GM18499 (cell line): ENCODE measurements at regions not wholly inside any gene's neighbourhood (a gene's known extent, or its start where the extent isn't known, plus 50 kb on each side); places are given as distances from the start of the nearest gene placed in this dataset.

Experiments used
- ATAC-seq: cut with Tn5 transposase; IDR thresholded peaks from one replicate; pipeline ENCODE4 v1.9.1; 2021; ENCODE audit warnings: moderate number of reproducible peaks; ENCODE audit not compliant: insufficient read depth, unreplicated experiment

DNA sequence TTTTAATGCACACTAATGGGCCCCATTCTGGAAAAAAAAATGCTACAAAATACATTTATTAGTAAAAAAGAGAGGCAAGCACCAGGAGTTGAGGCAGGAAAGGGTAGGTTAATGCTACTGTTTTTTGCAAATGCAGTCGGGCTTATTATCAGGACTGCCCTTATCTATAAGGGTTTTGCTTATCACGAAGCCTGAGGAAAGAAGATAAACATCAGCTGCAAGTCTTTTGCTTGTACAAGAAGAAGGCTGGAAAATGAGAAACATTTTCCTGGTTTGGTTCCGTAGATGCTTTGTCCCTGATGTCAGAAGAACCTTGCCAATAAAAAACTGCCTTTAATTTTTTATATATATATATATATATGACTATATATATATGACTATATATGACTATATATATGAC lies 189.3 kb upstream of the VGLL2 start:
- ATAC-seq: no peak

DNA sequence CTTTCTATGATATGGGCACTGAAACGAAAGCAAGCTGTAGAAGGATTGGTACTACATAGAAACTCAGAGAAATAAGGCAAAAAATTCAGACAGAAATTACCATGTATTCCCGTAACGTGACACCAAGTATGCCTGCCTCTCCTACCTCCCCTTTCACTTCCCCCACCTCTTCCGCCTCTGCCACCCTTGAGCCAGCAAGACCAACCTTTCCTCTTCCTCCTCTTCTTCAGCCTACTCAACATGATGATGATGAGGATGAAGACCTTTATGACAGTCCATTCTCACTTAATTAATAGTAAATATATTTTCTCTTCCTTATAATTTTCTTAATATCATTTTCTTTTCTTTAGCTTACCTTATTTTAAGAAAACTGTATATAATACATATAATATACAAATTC lies 188.1 kb upstream of the VGLL2 start:
- no peak for ATAC-seq

DNA sequence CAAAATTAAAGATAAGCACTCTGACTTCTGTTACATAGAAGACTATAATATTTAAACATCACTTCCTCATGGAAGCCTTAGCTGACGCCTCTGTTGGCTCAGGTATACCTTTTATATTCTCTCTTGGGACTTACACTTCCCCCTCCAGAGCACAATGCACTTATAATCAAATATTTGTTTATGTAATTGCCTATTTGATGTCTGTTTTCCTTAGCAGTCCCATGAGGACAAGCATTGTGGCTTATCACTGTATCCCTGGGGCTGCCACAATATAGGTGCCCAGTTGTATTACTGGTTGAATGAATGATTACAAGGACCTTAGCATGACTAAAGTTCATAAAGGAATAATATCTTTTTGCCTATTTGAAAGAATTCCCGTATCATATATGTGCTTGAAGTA lies 186.7 kb upstream of the VGLL2 start:
- ATAC-seq: no peak

DNA sequence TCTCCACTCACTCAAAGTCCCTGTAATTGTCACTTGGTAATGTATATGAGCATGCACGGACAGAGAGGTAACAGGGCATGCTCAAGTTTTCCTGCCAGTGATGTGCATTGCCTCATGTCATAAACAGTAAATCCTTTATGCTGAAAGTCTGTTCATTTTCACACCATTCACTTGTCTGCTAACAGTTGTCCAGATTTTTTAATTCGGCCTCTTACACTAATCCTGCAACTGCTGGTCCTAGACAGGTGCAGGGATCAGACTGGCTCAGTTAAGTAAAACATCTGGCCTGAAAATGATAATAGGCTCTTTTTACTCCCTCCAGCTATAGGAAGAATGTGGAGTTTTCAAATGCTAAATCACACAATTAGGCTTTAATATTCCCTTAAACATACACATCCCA lies 185.4 kb upstream of the VGLL2 start:
- ATAC-seq: no peak

DNA sequence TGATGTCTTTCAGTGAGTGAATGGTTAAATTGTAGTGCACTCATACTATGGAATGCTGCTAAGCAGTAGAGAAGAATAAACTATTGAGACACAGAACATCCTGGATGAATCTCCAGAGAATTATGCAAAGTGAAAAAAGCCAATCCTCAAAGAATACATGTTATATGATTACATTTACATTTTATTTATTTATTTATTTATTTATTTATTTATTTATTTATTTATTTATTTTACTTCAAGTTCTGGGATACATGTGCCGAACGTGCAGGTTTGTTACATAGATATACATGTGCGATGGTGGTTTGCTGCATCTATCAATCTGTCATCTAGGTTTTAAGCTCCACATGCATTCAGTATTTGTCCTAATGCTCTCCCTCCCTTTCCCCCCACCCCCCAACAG lies 175.8 kb upstream of the VGLL2 start:
- no peak for ATAC-seq

DNA sequence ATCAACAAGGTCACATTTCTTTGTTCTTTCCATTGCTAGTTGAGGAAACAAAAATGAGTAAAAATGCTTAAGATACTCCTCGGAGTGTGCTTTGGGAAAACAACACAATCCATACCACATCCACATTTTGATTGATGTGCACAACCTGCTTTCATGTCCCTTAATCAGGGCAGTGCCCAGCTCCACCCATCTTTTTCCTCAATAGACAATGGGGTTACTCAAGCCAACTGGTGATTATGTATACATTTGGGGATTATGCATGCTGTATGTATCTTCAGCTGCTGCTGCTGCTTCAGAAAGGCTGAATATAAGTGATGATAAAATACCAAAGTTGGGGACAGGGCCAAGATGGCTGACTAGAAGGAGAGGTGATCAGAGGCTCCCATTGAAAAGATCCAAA lies 155.2 kb upstream of the VGLL2 start:
- ATAC-seq: no peak

DNA sequence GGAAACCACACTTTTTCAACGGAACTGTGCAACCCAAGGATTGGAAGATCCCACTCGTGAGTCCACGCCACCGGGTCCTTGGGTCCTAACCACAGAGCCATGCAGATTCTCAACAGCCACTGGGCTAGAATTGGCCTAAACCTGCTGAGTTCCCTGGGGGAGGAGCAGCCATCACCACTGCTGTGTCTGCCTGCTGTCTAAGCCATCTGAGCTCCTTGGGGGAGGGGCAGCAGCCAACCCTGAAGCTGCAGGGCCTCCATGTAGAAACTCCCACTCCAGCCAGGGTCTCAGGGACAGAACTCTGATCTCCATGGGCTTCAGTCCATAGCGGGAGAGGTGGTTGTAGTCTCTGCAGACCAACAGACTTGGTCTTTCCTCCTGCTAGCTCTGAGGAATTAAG lies 154.6 kb upstream of the VGLL2 start:
- no peak for ATAC-seq

DNA sequence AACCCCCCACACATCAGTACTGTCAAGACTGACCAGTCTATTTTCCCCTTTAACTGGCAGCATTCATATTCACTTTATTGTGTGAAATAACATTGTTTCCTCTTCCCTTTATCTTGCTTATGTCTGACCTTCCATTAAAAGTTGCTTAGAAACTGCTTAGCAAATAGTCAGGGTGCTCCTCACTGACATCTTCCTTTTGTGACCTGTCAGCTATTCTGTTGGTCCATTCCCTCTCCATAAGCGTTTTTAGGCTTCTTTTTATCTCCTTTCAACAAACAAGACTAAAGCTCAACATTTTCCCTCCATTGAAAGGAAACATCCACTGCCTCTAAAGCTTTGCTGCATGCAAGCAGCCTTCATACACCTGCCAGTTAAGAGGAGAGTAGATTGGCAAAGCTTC lies 147.7 kb upstream of the VGLL2 start:
- ATAC-seq: no peak

DNA sequence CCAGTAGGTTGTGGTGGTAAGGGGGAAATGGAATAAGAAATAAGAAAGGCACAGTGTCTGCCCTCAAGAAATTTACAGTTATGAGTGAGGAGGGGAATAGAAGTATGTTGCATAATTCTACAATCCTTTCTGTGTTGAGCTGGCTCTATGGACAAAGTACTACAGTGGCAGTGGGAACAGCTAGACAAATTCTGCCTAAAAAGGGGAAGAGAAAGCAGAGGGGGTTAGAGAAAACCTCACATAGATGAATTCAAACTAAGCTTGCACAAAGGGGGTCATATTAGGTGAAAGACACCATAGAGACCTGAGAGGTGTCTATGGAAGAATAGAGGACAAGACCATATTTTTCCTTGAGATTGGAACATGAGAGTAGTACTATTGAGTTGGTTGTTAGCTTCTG lies 146.9 kb upstream of the VGLL2 start:
- no peak for ATAC-seq

DNA sequence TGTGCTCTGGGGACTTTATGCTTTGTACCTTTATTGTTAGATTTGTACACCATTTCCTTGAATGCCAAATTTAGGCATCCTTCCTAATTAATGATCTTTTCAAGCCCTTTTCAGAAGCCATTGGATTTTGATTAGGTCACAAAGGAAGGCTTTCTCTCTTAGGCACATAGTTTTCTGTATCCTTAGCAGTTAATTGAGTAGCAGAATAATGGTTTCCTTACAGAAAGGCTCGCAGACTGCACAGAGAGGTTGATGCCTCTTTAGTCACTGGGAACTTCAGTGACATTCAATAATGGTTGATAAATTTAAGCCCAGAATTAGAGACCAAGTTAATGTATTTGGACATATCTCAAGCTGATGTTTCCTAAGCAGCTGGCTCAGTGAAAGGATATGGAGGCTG lies 139.1 kb upstream of the VGLL2 start:
- no peak for ATAC-seq

DNA sequence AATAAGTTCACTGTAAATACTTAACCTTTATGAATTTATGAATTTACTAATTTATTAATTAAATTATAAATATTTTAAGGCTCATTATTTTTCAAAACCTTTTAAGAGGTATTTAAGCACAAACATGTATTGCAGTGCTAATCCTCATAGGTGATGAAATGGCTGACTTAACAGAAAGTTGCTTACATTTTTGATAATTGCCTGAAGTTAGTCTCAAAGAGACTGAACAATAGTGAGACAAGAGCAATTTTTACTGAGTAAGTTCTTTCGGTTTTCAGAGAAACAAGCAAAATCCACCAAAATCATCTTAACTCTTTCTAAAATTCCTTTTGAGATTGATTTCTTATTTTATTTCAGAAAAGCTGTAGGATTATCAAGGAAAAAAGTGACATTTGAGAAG lies 137.3 kb upstream of the VGLL2 start:
- no peak for ATAC-seq

DNA sequence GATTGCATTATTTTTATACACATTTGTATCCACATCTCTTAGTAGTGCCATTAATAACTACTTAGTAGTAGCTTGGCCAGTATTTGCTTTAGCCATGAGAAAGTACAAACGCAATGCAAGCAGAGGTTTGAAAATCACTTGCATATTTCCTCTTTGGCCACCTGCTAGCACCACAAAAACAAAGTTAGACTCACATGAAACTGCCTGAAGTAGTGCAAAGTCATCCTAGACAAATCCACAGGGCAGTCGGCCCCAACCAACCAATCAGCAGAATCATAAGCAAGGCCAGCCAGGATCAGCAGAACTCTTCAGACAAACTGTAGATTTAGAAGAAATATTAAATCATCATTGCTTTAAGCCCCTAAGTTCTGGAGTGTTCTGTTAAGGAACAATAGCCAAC lies 135.2 kb upstream of the VGLL2 start:
- ATAC-seq: no peak

DNA sequence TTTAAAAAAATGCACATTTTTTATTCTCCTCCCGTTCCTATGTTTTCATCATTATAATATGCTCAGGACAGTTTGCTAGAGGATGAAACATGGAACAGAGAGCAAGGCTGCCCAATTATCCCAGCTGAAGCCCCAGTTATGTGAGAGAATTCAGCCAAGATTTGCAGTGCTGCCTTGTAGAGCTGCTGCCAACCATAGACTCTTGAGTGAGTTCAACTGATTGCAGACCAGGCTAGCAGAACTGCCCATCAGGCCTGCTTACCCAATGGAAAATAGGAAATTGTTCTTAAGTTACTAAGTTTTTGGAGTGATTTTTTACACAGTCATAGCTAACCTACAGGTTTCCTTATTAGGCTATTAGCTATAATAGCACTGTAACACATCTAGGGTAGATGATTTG lies 128.7 kb upstream of the VGLL2 start:
- no peak for ATAC-seq

DNA sequence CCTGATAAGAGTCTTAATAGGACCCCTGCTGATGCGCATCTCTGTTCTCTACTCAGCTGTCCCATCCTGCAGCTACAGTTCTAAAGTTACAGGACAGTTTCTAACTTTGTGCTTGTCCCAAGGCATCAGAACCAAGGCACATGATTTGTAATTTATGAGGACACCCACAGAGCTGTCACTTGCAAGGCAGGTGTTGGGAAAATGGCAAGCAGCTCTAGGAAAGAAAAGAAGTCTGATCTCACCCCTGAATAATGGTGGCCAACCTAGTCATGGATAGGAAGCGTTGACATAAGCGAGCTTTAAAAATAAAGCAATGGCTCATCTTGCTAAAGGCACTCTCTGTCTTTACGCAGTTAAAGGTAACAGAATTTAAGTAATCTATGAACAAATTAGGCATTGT lies 127.6 kb upstream of the VGLL2 start:
- no peak for ATAC-seq

DNA sequence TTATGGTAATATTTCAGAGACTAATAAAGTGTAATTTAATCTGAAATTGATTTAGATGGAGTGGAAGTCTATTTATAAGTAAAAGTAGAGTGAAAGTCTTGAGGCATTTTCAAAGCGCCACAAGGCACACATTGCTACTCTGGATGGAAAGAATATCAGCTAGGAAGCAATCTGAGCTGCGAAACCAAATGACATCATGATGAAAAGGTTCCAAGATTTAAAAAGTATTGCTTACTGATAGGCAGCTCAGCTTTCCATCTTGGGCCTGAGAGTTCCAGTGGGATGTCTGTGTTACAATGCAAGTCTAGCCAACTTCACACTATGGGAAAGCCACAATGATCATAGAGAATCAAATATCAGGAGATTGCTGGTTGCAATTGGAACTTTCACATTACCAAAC lies 126.9 kb upstream of the VGLL2 start:
- ATAC-seq: no peak

DNA sequence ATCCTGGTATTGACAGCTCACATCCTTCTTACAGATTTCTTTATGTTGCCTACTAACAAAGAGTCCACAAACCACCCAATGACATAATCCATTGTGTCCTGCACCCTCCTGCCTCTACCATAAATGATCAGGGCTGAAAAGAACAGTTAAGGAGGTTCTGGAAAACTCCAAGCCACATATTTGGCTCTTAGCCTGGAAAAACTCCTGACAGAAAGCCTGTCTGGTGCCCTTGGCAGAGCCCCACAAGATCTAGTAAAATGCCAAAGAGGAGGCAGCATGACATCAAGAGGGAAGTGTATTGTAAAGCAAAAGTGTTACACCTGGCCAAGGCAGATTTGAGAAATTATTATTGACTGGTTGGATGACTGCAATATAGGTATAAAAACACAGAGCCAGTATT lies 126.4 kb upstream of the VGLL2 start:
- no peak for ATAC-seq

DNA sequence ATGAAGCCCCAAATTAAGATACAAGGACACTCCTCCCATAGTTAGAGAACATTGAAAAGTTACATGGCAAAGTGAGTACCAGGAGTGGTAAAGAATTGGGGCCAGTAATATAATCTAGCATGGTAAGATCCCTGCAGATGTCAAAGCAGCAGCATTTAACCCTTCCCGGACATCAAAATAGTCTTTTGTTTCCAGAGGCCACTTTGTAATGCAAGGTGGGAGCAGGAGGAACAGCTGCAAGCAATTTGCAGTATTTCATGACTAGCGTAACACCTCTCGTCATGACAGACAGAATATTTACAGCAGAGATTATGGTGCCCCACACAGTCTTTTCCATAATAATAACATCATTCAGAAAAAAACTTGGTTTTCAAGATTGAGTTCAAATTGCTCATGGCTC lies 123.2 kb upstream of the VGLL2 start:
- ATAC-seq: no peak

DNA sequence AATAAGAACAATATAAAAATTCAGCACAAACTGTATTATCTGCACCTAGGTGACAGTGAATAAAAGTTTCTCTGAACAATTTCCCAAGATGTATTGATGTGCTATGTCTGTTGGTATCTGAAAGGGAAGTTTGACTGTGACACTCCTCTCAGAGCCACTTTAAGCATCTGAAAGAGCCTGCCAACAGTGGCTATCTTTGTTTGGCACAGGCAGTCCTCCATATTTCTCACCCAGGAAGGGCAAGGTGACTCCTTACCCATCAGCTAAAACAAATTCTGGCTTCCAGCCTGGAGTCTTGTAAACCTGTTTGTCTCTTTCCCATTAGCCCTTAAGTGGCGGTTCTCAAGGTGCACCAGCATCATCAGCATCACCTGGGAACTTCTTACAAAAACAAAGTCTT lies 122.4 kb upstream of the VGLL2 start:
- ATAC-seq: no peak

DNA sequence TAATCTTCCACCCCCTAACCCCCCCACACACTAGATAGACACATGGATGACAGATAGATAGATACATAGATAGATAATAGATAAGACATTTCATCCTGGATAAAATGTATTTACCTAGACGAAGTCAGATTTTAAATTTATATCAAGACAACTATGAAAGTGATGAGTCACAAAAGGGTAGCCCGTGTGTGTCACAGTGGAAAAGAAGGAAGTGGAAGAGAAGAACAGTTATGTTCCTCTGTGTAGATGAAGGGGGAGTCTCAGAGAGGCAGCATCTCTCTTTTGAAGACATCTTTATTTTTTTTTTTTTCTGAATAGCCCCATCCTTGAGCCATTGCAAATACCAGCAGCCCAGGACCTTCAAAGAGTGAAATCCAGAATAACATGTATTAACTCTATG lies 121.7 kb upstream of the VGLL2 start:
- no peak for ATAC-seq

DNA sequence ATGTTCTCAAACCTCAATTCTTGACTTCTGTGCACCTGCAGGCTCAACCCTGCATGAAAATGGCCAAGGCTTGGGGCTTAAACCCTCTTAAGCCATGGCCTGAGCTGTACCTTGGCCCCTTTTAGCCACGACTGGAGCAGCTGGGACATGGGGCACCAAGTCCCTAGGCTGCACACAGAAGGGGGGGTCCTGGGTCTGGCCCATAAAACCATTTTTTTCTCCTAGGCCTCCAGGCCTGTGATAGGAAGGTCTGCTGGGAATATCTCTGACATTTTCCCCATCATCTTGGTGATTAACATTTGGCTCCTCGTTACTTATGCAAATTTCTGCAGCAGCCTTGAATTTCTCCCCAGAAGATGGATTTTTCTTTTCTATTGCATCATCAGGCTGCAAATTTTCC lies 119.4 kb upstream of the VGLL2 start:
- ATAC-seq: no peak

DNA sequence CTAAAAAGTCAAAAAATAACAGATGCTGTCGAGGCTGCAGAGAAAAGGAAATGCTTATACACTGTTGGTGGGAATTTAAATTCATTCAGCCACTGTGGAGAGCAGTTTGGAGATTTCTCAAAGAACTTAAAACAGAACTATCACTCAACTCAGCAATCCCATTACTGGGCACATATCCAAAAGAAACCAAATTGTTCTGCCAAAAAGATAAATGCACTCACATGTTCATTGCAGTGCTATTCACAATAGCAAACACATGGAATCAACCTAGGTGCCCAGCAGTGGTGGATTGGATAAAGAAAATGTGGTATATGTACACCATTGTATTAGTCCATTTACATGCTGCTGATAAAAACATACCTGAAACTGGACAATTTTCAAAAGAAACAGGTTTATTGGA lies 116.0 kb upstream of the VGLL2 start:
- ATAC-seq: no peak

DNA sequence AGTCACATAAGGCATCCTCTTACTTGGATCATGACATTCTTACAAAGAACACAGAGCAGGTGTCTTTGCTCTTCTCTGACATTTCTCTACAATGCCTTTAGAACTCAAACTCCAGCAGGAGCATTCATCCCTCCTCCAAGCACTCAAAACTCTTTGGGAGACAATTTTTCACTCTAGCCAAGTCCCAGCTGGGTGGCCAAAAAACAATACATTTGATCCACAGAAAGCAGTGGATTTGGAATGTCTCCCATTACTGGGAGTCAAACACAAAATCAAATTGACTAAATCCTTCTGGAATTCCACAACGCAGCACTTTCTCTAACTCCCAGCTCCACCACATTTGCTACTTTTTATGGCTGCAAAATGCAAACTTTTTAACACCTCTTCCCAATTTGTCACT lies 108.6 kb upstream of the VGLL2 start:
- no peak for ATAC-seq

DNA sequence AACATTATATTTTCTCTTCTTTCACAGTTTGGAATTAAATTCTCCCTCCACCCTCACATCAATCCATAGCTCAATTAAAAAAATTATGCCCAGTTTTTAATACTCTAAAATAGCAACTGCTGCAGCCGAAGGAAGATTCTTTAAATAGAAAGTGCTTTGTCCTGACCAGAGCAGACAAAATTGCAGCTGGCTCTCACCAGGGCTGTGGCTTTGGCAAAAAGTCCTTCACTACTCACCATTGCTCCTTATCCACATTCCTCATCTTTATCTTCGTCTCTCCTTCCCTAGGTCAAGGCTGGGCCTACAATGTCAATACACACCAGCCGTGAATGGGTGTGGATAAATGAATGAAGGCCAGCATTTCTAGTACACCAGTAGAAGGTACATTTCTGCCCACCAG lies 107.9 kb upstream of the VGLL2 start:
- no peak for ATAC-seq
